Limb (tissue), 2 donors: ENCODE measurements at regions not wholly inside any gene's neighbourhood (a gene's known extent, or its start where the extent isn't known, plus 50 kb on each side); places are given as distances from the start of the nearest gene placed in this dataset.
A peak's percentile ranks its signal among the peaks of the same experiment; 100 is the strongest.
"Not testable (repeated sequence)": the region's sequence is repeated elsewhere in the genome, so short reads cannot be mapped to it uniquely, and the experiment has no call there.

Experiments used
- DNase-seq, 2 donors: peaks; one replicate each; pipeline ENCODE4 v3.0.0-alpha.2; 2016; ENCODE audit errors: extremely low spot score in 2 of 2

DNA sequence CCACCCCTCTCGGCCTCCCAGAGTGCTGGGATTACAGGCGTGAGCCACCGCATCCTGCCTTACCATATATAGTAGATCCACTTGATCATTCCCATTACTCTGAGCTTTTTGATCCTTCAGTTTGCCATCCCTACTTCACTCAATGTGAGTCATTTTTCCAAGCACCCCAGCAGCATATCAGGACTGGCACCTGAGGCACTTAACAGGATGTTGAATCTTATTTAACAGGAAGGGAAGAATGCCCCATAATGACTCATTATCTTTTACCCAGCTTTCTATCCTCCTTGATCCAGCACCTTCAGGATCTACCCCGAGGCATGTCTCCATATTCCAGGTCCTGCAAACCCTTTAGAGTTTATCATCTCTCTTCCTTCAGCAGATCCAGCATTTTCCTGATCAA is 84.9 kb upstream of the CMKLR1 start:
- no peak for DNase-seq

DNA sequence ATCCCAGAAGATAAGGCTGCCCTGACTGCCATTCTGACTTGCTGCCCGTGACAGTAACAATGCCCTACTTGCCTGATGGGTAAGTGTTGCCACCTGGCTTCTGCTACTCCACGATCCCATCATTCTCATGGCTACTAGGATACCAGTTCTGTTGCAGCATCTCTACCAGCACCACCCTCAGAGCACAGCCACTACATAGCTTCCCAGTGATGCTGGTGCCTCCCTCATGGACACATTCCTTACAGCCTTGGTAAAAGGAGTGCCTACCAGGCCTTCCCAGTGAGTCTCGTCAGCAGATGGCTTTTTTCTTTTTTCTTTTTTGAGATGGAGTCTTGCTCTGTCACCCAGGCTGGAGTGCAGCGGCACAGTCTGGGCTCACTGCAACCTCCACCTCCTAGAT is 84.4 kb upstream of the CMKLR1 start:
- no peak for DNase-seq

DNA sequence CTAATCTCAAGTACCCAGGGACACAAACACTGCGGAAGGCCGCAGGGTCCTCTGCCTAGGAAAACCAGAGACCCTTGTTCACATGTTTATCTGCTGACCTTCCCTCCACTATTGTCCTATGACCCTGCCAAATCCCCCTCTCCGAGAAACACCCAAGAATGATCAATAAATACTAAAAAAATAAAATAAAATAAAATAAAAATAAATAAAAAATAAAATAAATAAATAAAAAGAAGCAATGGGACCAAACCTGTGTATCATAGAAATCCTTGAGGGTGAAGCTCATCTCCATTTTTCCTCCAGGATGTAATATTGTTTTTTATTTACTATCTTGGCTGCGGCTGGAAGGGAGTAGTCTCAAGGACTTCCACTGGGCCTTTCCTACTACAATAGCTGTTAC is 82.0 kb upstream of the CMKLR1 start:
- not testable (repeated sequence) for DNase-seq

DNA sequence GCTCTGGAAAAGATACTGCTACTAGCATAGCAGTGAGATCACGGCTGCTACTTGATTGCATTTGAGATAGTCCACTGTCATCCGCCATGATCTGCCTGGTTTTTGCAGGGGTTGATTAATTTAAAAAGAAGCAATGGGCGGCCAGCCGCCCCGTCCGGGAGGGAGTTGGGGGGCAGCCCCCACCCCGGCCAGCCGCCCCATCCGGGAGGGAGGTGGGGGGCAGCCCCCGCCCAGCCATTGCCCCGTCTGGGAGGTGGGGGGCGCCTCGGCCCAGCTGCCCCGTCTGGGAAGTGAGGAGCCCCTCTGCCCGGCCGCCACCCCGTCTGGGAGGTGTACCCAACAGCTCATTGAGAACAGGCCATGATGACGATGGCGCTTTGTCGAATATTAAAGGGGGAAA is 81.3 kb upstream of the CMKLR1 start:
- not testable (repeated sequence) for DNase-seq

DNA sequence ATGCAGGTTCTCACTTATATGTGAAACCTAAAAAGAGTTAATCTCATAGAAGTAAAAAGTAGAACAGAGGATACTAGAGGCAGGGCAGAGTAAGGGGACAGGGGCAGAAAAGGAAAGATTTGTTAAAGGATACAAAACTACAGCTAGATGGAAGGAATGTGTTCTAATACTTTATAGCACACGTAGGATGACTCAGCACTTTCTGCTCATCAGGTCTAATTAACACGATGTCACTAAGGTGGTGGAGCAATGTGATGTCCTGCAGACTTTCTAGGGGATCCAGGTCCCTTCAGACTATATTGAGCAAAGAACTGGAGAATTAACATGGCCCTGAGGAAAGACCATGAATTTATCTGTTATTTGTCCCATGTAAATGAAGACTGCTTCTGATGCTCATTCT is 80.8 kb upstream of the CMKLR1 start:
- DNase-seq = no peak

DNA sequence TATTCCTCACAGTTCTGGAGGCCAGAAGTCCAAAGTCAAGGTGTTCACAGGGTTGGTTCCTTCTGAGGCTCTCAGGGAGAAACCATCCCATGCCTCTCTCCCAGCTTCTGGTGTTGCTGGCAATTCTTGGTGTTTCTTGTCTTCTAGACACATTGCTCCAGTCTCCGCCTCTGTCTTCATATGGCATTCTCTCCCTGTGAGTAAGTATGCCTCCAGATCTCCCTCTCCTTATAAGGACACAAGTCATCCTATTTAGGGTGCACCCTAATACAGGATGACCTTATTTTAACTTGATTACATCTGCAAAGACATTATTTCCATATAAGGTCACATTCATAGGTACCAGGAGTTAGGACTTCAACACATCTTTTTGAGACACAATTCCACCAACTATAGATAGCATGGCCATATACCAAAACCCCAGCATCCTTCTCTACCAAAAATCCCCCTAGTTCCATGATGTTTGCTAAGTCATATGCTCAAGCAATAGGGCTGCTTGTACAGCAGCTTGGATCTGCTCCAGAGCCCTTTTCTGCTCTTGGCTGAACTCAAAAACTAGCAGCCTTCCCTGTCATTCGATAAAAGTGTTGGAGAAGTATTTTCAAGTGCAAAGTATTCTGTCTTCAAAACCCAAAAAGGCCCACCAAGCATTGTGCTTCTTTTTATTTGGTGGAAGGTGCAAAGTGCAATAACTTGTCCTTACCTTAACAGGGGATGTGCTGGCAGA is 79.2 kb upstream of the CMKLR1 start:
- no peak for DNase-seq

DNA sequence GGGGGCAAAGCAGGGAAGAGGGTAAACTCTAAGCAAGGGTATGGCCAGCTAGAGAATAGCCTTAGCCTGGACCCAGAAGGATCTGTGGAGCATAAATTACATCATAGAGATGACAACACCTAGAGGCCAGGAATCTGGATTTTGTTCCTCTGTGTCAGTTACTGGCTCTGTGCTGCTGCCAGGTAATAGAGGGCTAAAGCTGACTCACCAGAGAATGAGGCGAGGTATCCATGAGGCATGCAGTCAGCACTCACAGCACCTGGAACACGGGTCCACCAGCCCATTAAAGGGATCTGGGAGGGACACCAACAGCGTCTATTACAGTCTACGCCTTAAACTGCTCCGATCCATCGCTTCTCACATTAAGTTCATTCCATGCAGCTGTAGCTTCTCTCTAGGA is 74.9 kb upstream of the CMKLR1 start:
- DNase-seq = no peak

DNA sequence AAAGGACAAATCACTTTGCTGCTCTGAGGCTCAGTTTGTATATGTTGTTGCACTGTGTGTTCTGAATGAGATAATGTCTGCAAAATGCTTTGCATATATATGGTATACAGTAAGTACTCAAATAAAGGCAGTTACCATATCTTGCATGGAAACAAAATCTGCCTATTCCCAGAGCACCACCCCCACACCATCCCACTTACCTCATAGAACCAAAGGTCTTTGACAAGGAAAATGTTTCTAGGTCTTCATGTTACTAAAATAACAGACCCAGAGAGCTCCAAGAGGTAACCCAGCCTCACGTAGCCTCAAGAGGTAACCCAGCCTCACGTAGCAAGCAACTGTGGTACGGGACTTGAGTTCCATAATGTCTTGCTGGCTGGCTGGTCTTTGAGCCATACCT is 71.6 kb upstream of the CMKLR1 start:
- DNase-seq = no peak

DNA sequence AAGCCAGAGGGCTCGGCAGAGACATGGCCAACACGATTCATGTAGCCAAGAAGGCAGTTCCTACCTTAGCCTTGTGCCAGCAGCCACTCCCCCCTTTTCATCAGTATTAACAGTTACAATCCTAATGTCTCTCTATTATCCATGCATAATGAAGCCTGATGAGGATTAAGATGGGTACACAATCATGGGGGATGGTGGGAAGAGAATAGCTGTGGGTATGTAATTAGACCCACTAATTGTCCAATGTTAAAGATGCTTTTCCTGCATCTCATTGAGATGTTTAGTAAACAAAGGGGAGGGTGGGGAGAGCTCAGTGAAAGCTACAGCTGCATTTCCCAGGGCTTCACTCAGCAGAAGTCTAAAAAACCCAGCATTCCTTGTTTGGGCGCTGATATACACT is 70.4 kb upstream of the CMKLR1 start:
- DNase-seq = no peak

DNA sequence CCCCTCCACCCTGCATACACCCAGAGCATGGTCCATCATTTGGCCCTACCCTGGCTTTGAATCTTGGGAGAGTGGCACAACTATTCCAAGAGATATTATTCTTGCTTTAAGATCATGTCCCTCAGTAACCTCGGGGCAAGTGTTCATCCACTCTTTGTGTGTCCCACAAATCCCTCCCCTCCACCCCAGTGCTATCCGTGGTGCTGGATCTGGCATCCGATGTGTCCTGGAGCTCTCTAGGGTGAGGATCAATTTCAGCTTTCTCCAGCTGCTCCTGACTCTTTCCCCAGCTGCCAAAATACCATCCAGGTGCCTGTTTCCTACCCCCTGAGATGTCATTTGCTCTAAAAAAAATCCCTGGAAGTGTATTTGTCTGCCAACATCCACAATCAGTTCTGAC is 64.8 kb upstream of the CMKLR1 start:
- no peak for DNase-seq

DNA sequence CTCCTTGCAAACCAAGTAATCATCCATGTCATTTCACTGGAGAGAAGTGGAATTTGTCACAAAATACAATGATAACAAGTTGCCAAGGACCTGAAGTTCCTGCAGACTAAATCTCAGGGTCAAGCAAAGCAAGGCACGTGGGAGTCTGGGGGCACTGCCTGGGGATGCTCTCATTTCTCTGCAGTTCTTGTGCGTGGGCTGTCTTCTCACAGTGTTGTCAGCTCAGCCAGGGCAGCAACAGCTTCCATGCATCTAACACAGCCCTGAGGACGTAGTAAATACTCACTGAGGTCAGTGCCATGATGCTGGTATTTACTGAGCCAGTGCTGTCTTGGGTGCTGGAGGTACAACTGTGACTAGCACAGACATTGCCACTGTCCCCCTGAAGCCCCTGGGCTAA is 62.9 kb upstream of the CMKLR1 start:
- DNase-seq = no peak

DNA sequence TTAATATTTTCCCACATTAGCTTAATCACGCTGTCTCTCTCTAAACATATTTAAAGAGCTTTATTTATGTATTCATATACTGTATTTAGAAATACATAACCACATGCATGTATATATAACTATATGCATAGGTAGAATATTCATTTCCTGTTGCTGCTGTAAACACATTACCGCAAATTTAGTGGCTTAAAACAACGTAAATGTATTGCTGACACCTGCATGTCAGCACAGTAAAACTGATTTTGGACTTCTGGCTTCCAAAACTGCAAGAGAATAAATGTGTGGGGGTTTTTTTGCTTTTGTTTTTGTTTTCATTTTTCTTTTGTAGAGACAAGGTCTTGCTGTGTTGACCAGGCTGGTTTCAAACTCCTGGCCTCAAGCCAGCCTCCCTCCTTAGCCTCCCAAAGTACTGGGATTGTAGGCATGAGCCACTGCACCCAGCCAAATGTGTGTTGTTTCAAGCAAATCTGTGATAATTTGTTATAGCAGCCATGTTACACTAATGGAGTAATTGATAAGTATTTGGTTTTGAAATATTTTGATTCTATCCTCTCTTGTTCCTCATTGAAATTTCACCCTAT is 61.9 kb upstream of the CMKLR1 start:
- DNase-seq = no peak

DNA sequence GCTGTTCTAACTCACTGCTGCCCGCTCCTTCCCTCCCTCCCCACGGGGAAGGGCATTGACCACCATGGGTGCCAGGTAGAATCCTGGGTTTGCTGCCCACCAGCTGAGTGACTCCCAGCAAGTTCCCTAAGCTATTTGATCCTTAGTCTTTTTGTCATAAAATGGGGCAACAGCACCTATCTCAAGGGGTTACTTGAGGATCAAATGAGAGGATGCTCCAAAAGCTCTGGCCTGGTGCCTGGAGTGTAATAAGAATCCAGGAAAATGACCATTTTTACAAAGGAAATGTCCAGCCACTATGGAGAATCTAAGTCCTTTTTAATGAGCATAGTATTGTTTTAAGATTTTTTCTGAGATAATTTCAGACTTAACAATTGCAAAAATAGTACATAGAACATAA is 61.4 kb upstream of the CMKLR1 start:
- no peak for DNase-seq

DNA sequence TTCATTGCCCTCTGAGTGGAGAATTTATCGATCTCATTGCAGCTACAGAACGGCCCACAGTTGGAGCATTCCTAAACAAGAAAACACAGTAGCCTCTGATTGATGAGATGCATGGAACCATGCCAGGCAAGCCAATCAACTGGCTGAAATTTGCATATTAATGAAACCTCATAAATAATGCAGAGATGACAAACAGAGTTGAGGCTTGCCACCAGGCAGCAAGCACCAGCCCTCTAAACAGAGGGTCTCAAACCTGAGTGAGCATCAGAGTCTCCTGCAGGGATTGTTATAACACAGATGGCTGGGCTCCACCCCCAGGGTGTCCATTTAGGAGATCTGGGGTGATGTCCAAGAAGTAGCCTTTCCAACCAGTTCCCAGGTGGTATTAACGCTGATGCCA is 60.9 kb upstream of the CMKLR1 start:
- DNase-seq = no peak

DNA sequence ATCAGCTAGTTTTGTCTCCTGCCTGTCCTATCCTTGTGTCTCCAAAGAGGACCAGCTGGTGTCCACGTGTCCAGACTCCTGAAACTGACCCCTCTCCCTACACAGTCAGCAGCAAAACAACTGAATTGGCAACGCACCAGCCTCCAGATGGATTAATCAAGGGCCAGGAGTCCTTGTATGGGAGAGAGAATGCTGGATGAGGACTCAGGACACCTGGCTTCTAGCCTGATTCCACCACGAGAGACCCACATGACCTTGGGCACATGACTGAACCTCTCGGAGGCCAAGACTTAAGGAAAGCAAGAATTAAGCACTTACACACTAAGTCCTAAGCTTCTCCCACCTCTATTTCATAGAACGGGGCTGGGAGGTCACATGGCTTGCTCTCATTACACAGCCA is 60.4 kb upstream of the CMKLR1 start:
- DNase-seq = no peak

DNA sequence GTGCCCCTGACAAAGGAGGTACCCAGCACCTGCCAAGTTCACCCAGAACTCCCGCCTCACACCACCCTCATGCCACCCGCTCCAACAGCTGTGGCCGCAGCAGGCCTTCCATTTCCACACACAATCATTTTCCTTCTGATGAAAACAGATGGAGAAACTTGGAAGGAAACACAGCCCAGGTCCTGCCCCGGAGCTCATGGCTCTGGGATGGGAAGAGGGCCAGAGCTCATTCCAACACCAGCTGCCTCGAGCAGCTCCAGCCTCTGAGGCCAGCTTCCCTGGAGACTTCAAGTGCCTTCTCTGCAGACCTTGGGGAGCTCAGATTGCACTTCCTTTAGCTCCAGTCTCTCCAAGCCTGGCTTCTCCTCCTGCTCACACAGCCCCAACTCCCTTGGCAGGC is 55.1 kb upstream of the CMKLR1 start:
- peak in 1 of 2 donors; percentile 37 for DNase-seq

DNA sequence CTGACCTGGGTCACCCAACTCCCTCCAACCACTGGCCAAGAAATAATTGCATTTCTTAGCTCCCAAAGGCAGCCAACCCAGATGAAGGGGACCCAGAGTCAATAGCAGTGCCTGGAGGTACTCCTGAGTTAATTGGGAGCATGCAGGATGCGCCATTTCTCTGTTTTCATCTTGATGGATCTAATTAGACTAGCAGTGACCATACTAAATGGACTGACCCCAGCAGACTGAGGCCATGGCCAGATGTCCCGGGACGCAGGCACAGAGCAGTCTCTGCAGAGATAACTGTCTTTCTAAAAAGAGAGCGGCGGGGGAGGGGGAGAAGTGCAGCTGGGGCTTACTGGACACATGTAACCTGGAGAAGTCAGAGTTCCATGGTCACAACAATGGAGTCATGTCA is 53.2 kb upstream of the CMKLR1 start:
- no peak for DNase-seq

DNA sequence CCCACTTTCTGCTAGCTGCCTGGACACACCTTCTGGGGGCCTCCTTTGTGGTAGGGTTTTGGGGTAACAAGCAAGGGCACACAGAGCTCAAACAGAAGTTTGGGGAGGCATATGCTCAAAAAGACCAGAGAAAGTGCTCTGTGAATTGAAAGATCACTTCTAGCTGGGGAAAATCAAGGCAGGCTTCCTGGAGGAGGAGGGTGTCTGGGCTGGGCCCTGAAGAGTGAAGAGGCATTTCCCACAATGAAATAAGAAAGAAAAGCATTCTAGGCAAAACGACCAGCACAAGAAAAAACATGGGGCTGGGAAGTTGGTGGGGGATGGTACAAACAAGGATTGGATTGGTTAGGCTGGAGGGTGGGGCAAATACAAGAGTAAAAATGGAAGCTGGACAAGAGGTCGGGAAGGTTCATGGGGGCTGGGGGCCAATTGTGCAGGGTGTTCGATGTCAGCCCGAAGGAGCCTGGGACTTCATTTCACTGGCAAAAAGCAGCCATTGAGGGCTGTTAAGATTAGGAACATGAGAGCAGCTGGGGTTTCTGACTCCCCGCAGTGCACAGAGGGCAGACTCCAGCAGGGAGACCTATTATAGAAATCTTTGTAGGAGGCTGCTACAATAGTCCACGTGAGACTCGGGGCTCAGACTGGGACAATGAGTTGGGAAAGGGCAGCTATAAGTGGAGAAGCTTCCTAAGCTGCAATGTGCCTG is 51.5 kb upstream of the CMKLR1 start:
- DNase-seq = no peak

DNA sequence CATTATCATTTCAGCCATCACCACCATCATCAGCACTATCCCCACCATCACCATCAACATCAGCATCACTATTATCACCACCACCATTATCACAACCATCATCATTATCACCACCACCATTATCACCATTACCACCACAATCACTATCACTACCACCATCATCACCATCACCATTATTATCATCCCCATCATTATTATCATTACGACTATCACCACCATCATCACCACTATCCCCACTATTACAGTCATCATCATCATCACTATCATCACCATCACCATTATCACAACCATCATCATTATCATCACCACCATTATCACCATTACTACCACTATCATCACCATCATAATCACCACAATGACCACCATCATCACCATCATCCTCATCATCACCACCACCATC is 50.4 kb upstream of the CMKLR1 start:
- DNase-seq = no peak
